GM12801 (cell line): ENCODE measurements at regions not wholly inside any gene's neighbourhood (a gene's known extent, or its start where the extent isn't known, plus 50 kb on each side); places are given as distances from the start of the nearest gene placed in this dataset.

Experiments used
- CTCF ChIP-seq: IDR thresholded peaks from one replicate; pipeline ENCODE4 v1.5.1; 2011; ENCODE audit warnings: control low read depth; ENCODE audit not compliant: insufficient read length; ENCODE audit errors: extremely low read depth

- TF ChIP-seq CTCF, result no peak
Observed at GRCh38 chr1:13901597-13901996, 201.6 kb downstream of the PRDM2 start.

- no peak for TF ChIP-seq CTCF
Observed at GRCh38 chr1:13908128-13908527, 208.1 kb downstream of the PRDM2 start.

GRCh38 chr1:13911697-13912619, 212.0 kb downstream of the PRDM2 start:
- TF ChIP-seq CTCF, result no peak

- no peak for TF ChIP-seq CTCF
Observed at GRCh38 chr1:13913396-13913795, 213.4 kb downstream of the PRDM2 start.

- no peak for TF ChIP-seq CTCF
Observed at GRCh38 chr1:13916530-13916929, 216.5 kb downstream of the PRDM2 start.

- TF ChIP-seq CTCF, result no peak
Observed at GRCh38 chr1:13917607-13918006, 217.6 kb downstream of the PRDM2 start.

- no peak for TF ChIP-seq CTCF
Observed at GRCh38 chr1:13918862-13919261, 218.9 kb downstream of the PRDM2 start.
